K562 (cell line): ENCODE measurements at regions not wholly inside any gene's neighbourhood (a gene's known extent, or its start where the extent isn't known, plus 50 kb on each side); places are given as distances from the start of the nearest gene placed in this dataset.

Experiments
- ARNT ChIP-seq, 2 experiments: fragments of 450-650 bp; IDR thresholded peaks; 2 replicates each; pipeline ENCODE4 v1.6.1; 2016; ENCODE audit warnings: mild to moderate bottlenecking in 1 of 2
- BRD4 ChIP-seq: fragments of 200-600 bp; sonication (generic); IDR thresholded peaks from 2 replicates; pipeline ENCODE4 v1.6.1; 2017; ENCODE audit warnings: inconsistent platforms
- DNMT1 ChIP-seq: fragments of 450-650 bp; IDR thresholded peaks from 2 replicates; pipeline ENCODE4 v1.6.1; 2016; ENCODE audit warnings: antibody characterized with exemption, mild to moderate bottlenecking
- HMGN3 ChIP-seq: IDR thresholded peaks from 2 replicates; pipeline ENCODE4 v1.6.1; 2011; ENCODE audit warnings: borderline replicate concordance, low read depth, mild to moderate bottlenecking, mixed read lengths, low read length; ENCODE audit not compliant: insufficient read length; ENCODE audit errors: extremely low read depth
- HMGXB4 ChIP-seq: sonication (generic); formaldehyde crosslinking; IDR thresholded peaks from 2 replicates; pipeline ENCODE4 v1.8.1; 2023; ENCODE audit warnings: mild to moderate bottlenecking, missing genetic modification reagents
- KLF16 ChIP-seq: IDR thresholded peaks from 2 replicates; pipeline ENCODE4 v1.6.1; 2016; ENCODE audit warnings: antibody characterized with exemption
- NFXL1 ChIP-seq: fragments of 450-650 bp; formaldehyde crosslinking; IDR thresholded peaks from 2 replicates; pipeline ENCODE4 v1.4.0; 2021; ENCODE audit warnings: mild to moderate bottlenecking
- SREBF2 ChIP-seq: sonication (generic); formaldehyde crosslinking; IDR thresholded peaks from 2 replicates; pipeline ENCODE4 v1.4.0; 2020; ENCODE audit warnings: mild to moderate bottlenecking, missing genetic modification reagents
- SRSF1 ChIP-seq: fragments of 200-400 bp; formaldehyde crosslinking; IDR thresholded peaks from 2 replicates; pipeline ENCODE4 v1.6.1; 2017; ENCODE audit warnings: mild to moderate bottlenecking, low read depth, low read length, moderate library complexity
- STAT5A ChIP-seq: IDR thresholded peaks from 2 replicates; pipeline ENCODE4 v1.6.1; 2012; ENCODE audit warnings: low read length, inconsistent platforms, borderline replicate concordance
- YY1 ChIP-seq, 3 experiments: IDR thresholded peaks; 2 replicates each; pipeline ENCODE4 v1.6.1; 2011; ENCODE audit warnings: low read length in 2 of 3, mild to moderate bottlenecking in 2 of 3, moderate library complexity in 2 of 3, borderline replicate concordance in 1 of 3, control low read depth in 1 of 3, low read depth in 1 of 3; ENCODE audit not compliant: insufficient read depth in 3 of 3, insufficient replicate concordance in 2 of 3, control insufficient read depth in 1 of 3, insufficient read length in 1 of 3; ENCODE audit errors: extremely low read depth in 1 of 3
- ZFP1 ChIP-seq: fragments of 450-650 bp; formaldehyde crosslinking; IDR thresholded peaks from 2 replicates; pipeline ENCODE4 v1.4.0; 2020; ENCODE audit warnings: mild to moderate bottlenecking, mixed read lengths
- ZNF184 ChIP-seq: sonication (generic); formaldehyde crosslinking; IDR thresholded peaks from 2 replicates; pipeline ENCODE4 v1.5.0; 2020; ENCODE audit warnings: missing genetic modification reagents
- TF ChIP-seq, protein P1 (sequence below): sonication (generic); formaldehyde crosslinking; IDR thresholded peaks from 2 replicates; pipeline ENCODE4 v1.8.0; 2023; ENCODE audit warnings: mild to moderate bottlenecking, missing genetic modification reagents
- TF ChIP-seq, protein P2 (sequence below): fragments of 450-650 bp; IDR thresholded peaks from 2 replicates; pipeline ENCODE4 v1.7.1; 2018; ENCODE audit warnings: mild to moderate bottlenecking, low read depth; ENCODE audit not compliant: partially characterized antibody
- TF ChIP-seq, protein P3 (sequence below): fragments of 250-450 bp; sonication (Bioruptor Pico); IDR thresholded peaks from 2 replicates; pipeline ENCODE4 v1.8.0; 2021; ENCODE audit warnings: moderate library complexity, mild to moderate bottlenecking, inconsistent platforms

DNA sequence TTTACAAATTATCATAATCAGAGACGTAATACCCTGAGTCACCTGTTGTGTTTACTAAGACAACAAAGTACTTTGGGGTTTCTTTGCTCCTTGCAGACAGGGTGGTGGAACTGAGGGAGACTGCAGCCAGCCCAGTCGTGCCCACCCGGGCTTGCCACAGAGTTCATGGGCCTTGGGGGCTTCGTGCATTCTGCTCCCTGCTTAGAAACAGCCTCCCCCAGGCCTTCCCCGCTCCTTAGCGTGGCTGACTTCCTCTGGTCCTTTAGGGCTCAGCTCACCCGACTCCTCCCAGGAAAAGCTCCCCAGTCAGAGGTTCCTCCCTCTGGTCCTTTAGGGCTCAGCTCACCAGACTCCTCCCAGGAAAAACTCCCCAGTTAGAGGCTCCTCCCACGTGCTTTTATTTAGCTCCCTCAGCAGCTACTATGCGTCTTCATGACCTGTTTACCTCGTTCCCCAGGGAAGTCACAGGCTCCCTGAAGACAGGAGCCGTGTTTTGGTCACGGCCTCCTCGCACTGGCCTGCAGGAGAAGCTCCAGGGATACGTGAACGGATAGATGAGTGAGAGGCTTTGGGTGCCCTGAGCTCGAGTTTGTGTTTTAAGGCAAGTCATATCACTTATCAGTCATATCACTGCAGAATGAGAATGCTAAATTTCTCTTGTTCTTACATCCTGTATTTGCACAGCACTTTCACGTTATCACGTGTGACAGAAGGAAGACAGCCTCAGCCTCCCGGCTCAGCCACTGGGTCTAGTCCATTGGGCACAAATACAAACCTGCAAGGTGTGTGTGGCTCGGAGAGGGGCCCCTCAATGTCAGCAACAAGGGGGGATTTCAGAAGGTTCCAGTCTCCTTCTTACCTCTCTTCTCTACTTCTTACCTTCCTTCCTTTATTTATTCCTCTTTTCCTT is 52.7 kb upstream of the VIPR2 start (continued):
- TF ChIP-seq, protein P1, sequence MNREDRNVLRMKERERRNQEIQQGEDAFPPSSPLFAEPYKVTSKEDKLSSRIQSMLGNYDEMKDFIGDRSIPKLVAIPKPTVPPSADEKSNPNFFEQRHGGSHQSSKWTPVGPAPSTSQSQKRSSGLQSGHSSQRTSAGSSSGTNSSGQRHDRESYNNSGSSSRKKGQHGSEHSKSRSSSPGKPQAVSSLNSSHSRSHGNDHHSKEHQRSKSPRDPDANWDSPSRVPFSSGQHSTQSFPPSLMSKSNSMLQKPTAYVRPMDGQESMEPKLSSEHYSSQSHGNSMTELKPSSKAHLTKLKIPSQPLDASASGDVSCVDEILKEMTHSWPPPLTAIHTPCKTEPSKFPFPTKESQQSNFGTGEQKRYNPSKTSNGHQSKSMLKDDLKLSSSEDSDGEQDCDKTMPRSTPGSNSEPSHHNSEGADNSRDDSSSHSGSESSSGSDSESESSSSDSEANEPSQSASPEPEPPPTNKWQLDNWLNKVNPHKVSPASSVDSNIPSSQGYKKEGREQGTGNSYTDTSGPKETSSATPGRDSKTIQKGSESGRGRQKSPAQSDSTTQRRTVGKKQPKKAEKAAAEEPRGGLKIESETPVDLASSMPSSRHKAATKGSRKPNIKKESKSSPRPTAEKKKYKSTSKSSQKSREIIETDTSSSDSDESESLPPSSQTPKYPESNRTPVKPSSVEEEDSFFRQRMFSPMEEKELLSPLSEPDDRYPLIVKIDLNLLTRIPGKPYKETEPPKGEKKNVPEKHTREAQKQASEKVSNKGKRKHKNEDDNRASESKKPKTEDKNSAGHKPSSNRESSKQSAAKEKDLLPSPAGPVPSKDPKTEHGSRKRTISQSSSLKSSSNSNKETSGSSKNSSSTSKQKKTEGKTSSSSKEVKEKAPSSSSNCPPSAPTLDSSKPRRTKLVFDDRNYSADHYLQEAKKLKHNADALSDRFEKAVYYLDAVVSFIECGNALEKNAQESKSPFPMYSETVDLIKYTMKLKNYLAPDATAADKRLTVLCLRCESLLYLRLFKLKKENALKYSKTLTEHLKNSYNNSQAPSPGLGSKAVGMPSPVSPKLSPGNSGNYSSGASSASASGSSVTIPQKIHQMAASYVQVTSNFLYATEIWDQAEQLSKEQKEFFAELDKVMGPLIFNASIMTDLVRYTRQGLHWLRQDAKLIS (CRISPR knock-in tag), result peak; percentile 68; the same call in 1 of the 2 replicates
- TF ChIP-seq NFXL1 (no peak), SRSF1 (no peak), KLF16 (no peak), HMGN3 (no peak), STAT5A (no peak; the same call in none of the 2 replicates), HMGXB4 (CRISPR knock-in tag) (peak; percentile 30; the same call in 1 of the 2 replicates), ZNF184 (CRISPR knock-in tag) (no peak), ARNT (IDR thresholded peaks at IDR 0.05) (peak; percentile 84 to 95; a peak in 3 of 4 replicates), BRD4 (no peak), ZFP1 (CRISPR knock-in tag) (no peak), YY1 (IDR thresholded peaks at IDR 0.05; ENCODE audit: borderline replicate concordance in 1 of 3, control insufficient read depth in 1 of 3, extremely low read depth in 1 of 3, insufficient read depth in 3 of 3, insufficient read length in 1 of 3, insufficient replicate concordance in 2 of 3, low read depth in 1 of 3, low read length in 2 of 3) (peak in 1 of 3 experiments; percentile 34), DNMT1 (no peak), SREBF2 (no peak)
- TF ChIP-seq, protein P2, sequence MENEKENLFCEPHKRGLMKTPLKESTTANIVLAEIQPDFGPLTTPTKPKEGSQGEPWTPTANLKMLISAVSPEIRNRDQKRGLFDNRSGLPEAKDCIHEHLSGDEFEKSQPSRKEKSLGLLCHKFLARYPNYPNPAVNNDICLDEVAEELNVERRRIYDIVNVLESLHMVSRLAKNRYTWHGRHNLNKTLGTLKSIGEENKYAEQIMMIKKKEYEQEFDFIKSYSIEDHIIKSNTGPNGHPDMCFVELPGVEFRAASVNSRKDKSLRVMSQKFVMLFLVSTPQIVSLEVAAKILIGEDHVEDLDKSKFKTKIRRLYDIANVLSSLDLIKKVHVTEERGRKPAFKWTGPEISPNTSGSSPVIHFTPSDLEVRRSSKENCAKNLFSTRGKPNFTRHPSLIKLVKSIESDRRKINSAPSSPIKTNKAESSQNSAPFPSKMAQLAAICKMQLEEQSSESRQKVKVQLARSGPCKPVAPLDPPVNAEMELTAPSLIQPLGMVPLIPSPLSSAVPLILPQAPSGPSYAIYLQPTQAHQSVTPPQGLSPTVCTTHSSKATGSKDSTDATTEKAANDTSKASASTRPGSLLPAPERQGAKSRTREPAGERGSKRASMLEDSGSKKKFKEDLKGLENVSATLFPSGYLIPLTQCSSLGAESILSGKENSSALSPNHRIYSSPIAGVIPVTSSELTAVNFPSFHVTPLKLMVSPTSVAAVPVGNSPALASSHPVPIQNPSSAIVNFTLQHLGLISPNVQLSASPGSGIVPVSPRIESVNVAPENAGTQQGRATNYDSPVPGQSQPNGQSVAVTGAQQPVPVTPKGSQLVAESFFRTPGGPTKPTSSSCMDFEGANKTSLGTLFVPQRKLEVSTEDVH, result peak; percentile 34
- TF ChIP-seq, protein P3, sequence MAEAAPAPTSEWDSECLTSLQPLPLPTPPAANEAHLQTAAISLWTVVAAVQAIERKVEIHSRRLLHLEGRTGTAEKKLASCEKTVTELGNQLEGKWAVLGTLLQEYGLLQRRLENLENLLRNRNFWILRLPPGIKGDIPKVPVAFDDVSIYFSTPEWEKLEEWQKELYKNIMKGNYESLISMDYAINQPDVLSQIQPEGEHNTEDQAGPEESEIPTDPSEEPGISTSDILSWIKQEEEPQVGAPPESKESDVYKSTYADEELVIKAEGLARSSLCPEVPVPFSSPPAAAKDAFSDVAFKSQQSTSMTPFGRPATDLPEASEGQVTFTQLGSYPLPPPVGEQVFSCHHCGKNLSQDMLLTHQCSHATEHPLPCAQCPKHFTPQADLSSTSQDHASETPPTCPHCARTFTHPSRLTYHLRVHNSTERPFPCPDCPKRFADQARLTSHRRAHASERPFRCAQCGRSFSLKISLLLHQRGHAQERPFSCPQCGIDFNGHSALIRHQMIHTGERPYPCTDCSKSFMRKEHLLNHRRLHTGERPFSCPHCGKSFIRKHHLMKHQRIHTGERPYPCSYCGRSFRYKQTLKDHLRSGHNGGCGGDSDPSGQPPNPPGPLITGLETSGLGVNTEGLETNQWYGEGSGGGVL (CRISPR knock-in tag), result no peak
